GM19452 (cell line): ENCODE measurements at regions not wholly inside any gene's neighbourhood (a gene's known extent, or its start where the extent isn't known, plus 50 kb on each side); places are given as distances from the start of the nearest gene placed in this dataset.

Source experiments
- ATAC-seq: cut with Tn5 transposase; IDR thresholded peaks from one replicate; pipeline ENCODE4 v1.9.1; 2021; ENCODE audit not compliant: unreplicated experiment

DNA sequence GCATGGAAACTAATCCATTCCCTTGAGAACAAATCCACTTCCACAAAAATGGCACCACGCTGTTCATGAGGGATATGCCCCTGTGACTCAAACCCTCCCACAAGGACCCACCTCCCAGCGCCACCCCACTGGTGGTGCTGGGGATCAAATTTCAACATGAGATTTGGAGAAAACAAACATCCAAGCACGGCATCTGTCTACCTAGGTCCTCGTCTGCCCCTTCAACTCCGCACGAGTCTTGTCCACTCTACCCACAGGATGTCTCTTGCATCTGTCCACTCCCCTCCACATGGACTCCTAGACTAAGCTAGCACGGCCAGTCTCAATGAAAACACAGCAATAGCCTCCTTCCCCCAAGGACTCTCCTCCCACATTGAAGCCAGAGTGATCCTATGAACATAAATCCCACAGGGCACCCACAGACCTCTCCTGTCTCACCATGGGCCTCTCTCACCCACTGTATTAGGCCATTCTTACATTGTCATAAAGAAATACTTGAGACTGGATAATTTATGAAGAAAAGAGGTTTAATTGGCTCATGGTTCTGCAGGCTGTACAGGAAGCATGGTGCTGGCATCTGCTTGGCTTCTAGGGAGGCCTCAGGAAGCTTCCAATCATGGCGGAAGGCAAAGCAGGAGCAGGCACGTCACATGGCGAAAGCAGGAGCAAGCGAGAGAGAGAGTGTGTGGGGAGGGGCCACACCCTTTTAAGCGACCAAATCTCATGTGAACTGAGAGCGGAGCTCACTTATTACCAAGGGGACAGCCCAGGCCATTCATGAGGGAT, 101.4 kb downstream of the TOMM20 start:
- no peak for ATAC-seq

DNA sequence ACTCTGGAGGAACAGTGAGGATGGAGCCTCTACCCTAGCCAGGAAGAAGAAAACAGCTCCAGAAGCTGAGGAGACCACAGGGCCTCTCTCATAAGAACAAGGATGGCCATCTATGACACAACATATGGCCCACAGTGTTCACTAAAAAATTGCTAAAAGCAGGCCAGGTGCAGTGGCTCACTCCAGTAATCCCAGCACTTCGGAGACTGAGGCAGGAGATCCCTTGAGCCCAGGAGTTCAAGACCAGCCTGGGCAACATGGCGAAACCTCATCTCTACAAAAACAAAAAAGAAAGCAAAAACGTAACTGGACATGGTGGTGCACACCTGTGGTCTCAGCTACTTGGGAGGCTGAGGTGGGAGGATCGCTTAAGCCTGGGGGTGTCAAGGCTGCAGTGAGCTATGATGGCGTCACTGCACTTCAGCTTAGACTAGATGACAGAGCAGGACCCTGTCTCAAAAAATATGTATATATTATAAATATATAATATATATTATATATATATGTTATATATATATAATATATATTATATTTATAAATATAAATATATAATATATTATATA, 103.1 kb downstream of the TOMM20 start:
- ATAC-seq, result no peak

- no peak for ATAC-seq
These were observed 103.8 kb downstream of the TOMM20 start for GRCh38 chr1:235024711-235025421.

DNA sequence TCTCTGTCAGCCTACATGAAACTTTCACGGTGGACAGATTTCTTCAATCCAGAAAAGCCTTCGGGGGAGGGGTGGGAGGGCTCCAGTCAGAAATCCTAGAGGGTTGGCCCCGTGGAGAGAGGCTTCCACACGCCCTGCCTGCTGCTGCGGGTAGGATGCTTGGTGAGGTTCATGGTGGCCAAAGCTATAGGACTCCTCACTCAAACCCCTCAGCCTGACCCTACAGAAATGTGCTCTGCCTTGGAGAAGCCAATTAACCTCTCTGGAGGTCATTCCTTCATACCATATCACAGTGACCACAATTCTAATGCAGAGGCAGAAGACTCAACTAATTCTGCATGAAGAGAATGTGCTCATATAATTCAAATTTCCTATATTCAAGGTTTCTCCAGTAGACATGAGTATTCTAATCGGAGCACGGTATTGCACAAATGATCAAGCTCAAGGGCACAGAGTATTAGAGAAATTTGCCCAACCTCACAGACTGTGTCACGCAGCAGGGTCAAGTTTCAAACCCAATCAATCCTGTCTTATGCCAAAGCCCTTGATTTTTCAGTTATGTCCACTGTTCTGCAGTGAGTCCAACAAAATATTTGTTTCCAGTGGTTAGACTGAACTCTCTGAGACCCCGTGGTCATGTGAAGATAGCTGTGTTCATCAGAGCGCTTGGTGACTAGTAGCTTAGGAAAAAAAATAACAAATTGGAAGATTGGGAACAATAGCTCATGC, 104.8 kb downstream of the TOMM20 start:
- no peak for ATAC-seq

GRCh38 chr1:235022981-235023710, 105.5 kb downstream of the TOMM20 start:
- ATAC-seq, result peak; percentile 69

DNA sequence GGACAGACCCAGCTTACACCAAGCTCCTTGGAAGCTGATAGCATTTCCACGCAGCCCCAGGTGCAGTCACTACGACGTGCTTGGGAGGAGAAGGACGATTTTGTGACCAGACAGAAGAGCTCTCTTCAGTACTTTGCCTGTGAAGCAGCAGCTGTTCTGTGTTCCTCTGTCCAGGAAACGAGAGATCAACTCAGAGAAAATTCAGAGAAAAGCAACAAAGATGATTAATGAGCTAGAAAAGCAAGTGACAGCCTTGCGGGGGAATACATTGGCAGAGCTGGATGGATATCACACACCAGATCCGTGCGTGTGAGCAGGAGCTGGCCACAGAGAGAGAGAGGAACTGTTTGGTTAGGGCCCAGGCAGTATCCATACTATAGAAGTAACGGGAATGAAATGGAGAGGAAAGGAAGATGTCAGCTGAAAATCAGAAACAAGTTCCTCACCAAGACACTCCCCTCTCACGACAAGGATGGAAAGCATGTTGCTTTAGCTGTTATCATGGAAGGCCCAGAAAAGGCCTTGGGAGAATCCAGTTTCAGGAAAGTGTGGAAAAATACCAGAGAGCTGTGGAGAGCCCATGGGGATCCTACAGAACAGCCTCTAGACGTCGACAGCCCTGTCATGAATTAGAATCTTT, 106.2 kb downstream of the TOMM20 start:
- no peak for ATAC-seq

GRCh38 chr1:235021815-235022214, 106.8 kb downstream of the TOMM20 start:
- ATAC-seq, result no peak

DNA sequence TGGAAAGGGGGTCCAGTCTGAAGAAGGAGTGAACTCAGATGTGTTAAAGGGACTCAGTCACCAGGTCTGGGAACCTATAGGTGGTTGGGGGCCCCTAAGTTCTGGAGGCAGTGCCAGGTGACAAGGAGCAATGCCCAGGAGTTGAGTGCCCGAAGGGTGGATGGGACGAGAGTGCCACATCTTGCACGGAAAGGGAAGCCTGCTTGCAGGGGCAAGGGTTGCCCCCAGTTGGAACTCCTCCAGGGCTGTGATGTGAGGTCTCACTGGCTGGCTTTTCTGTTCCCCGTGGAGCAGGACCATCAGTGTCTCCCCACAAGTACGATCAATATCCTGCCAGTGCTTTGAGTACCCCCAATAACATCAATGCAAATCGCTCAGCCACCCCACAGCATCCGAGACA, 107.3 kb downstream of the TOMM20 start:
- no peak for ATAC-seq

GRCh38 chr1:235019961-235020360, 108.7 kb downstream of the TOMM20 start:
- no peak for ATAC-seq

- no peak for ATAC-seq
These were observed 109.2 kb downstream of the TOMM20 start for GRCh38 chr1:235019471-235019870.

DNA sequence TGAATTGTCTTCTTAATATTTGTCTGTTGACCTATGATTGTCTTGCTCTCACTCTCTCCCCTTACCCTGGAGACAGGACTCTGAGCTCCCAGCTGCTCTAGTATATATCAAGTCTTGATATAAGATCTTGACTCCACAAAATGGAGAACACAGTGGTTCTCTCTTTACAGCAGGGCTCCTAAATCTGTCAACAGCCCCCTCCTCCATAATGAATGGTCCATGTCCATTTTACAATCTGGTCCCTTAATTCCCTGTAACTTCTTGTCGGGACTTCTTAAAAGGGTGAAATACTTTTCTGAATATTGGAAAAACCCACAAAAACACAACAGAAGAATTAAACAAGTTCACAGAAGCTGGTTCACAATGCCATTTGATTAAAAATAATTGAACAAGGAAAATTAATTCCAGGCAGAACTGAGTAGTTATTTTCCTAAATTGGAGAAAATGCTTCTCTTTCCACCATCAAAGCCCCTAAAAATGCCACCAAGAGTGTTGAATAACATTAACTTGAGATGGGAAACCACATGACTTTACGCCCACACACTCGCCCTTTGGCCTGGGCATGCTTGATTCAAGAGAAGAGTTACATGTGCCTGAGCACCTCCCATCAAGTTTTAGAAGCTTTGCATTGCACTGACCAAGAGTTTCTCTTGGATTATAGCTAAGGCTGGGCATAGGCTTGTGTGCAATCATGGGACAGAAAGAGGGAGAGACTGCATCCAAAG, 109.8 kb downstream of the TOMM20 start:
- ATAC-seq, result no peak

DNA sequence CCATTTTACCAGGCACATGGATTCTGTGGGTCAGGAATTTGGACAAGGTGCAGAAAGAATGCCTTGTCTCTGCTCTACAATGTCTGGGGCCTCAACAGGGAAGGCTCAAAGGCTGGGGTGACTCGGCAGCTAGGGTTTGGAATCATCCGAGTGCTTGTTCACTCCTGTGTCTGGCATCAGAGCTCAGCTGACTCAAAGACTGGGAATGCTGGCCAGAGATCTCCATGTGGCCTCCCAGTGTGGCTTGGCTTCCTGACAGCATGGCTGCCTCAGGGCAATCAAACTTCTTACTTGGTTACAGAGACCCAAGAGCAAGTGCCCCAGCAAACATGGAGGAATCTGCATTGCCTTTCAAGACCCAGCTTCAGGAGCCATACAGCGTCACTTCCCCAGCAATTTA, 110.5 kb downstream of the TOMM20 start:
- ATAC-seq, result no peak

DNA sequence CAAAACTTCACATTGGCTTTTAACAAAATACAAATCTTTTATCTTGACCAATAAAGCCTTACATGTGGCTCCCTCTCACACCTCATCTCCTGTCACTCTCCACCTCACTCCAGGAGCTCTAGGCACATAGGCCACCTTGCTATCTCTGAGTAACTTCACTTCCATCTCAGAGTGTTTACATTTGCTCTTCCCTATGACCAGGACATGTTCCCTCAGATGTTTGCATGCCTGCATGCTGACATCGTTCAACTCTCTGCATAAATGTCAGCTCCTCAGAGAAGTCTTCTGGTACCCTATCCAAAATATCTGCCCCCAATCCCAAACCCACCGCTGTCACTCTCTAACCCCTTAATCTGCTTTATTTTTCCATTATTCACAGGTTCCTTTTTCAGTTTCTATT, 110.9 kb downstream of the TOMM20 start:
- ATAC-seq, result no peak

- no peak for ATAC-seq
These were observed 111.4 kb downstream of the TOMM20 start for GRCh38 chr1:235017191-235017590.

DNA sequence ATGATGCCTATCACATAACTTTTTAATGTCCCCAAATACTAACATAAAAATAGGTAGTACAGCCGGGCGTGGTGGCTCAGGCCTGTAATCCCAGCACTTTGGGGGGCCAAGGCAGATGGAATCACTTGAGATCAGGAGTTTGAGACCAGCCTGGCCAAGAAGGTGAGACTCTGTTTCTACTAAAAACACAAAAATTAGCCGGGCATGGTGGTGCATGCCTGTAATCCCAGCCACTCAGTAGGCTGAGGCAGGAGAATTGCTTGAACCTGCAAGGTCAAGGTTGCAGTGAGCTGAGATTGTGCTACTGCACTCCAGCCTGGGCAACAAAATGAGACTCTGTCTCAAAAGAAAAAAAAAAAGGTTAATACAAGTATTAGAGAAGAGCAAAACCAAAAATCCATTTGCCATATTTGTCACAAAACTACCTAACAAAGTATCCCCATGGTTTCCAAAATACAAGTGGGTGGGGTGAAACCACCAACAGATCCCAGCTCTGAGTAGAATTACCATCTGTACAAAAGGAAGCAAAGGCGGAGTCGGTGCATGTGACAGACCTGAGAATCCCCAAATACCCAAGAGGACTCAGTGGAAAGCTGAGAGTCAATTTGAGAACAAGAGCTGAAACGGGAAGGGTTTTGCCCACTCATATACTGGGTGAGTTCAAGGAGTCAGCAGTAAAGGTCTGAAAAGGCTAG, 113.2 kb downstream of the TOMM20 start:
- ATAC-seq, result peak; percentile 30

GRCh38 chr1:235014756-235015155, 113.9 kb downstream of the TOMM20 start:
- no peak for ATAC-seq

DNA sequence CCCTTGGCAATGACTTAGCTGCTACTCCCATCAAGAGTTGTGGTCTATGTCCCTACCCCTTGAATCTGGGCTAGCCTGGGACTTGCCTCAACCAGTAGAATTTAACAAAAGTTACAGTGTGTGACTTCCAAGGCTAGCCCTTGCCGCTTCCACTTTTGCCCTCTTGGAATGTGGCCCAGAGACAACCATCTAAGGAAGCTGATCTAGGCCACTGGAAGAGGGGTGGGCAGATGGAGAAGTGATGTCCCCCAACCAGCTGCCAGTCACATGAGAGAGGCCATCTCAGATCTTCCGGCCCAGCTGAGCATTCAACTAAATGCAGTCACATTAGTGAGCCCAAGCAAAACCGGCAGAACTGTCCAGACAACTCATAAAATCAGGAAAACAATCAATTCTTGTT, 115.1 kb downstream of the TOMM20 start:
- ATAC-seq, result no peak

DNA sequence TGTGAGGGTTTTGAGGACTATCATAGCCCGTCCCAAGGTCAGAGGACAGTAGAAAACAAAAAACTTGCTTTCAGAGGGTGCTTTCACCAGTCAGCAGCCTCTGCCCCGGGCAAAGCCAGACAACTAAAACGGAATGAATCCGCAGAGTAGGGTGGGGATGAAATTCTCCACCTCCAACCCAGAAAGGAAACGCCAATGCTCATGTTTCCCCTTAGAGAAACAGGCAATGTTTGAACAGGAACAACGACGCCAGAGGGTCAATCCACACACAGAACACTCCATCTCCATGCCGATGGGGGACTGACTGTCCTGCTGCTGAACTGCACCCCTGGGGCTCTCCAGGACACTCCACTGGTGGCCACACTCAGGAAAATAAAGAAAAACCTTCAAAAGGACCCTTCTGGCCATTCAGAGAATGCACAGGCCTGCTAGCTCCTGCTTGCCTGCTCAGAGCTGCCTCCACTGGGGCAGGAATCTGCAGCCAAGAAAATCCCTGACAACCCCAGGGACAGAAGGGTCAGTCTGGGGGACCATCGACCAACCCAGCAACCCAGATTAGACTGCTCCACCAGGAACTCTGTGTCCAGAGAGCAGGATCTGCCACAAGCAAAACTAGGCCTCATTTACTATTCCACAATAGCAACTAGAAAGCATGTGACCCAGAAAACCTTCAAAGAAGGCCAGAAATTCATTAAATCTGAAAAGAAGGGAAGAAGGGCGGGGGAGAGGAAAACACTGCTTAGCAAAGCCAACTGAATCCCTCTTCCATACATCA, 116.0 kb downstream of the TOMM20 start:
- no peak for ATAC-seq
